Ovary (tissue), 3 donors: ENCODE measurements at regions not wholly inside any gene's neighbourhood (a gene's known extent, or its start where the extent isn't known, plus 50 kb on each side); places are given as distances from the start of the nearest gene placed in this dataset.

Experiments
- CTCF ChIP-seq, 3 donors: fragments of 450-650 bp in 2 of 3; fragments of 200-600 bp in 1 of 3; IDR thresholded peaks; one replicate each; pipeline versions ENCODE4 v1.5.1 to v1.8.0; 2016 to 2022; ENCODE audit warnings: antibody characterized with exemption in 3 of 3, mild to moderate bottlenecking in 1 of 3
- POLR2A ChIP-seq: fragments of 450-650 bp; IDR thresholded peaks from one replicate; pipeline ENCODE4 v1.6.1; 2017; ENCODE audit warnings: antibody characterized with exemption, mild to moderate bottlenecking, moderate library complexity
- donor health status: DM: no; HTN: no; CAD: no.

GRCh38 chr12:41683513-41684240 is 461.0 kb downstream of the GXYLT1 start:
- no peak for TF ChIP-seq CTCF (IDR thresholded peaks at IDR 0.05)
- TF ChIP-seq POLR2A, result no peak
